Omental fat pad (tissue), 3 donors: ENCODE measurements at regions not wholly inside any gene's neighbourhood (a gene's known extent, or its start where the extent isn't known, plus 50 kb on each side); places are given as distances from the start of the nearest gene placed in this dataset.
A peak's percentile ranks its signal among the peaks of the same experiment; 100 is the strongest.

Experiments used
- ATAC-seq: fragments of 150-250 bp; one replicate; pipeline ENCODE4 v1.9.1; 2016; ENCODE audit warnings: mild to moderate bottlenecking, moderate library complexity; ENCODE audit not compliant: low FRiP score
- DNase-seq: peaks from one replicate; pipeline ENCODE4 v3.0.0-alpha.2; 2019; ENCODE audit warnings: low spot score
- CTCF ChIP-seq, 3 donors: fragments of 450-650 bp; IDR thresholded peaks; one replicate each; pipeline ENCODE4 v1.5.1; 2016 to 2017; ENCODE audit warnings: antibody characterized with exemption in 3 of 3, mild to moderate bottlenecking in 3 of 3, moderate library complexity in 2 of 3

GRCh38 chr14:22482782-22483553 lies 106.1 kb downstream of the DAD1 start:
- ATAC-seq (no peak), DNase-seq (no peak)
- no peak for TF ChIP-seq CTCF (IDR thresholded peaks at IDR 0.05)

- ATAC-seq = no peak
- no peak for DNase-seq
- no peak for TF ChIP-seq CTCF (IDR thresholded peaks at IDR 0.05)
Observed at GRCh38 chr14:22482085-22482694, 106.8 kb downstream of the DAD1 start.

- TF ChIP-seq CTCF (IDR thresholded peaks at IDR 0.05) = no peak
- DNase-seq = no peak
- no peak for ATAC-seq
Observed at GRCh38 chr14:22481546-22481945, 107.5 kb downstream of the DAD1 start.

GRCh38 chr14:22479776-22480464 lies 109.1 kb downstream of the DAD1 start:
- ATAC-seq (no peak), DNase-seq (no peak)
- no peak for TF ChIP-seq CTCF (IDR thresholded peaks at IDR 0.05)

GRCh38 chr14:22479132-22479531 lies 109.9 kb downstream of the DAD1 start:
- DNase-seq = no peak
- TF ChIP-seq CTCF (IDR thresholded peaks at IDR 0.05) = no peak
- ATAC-seq = no peak

GRCh38 chr14:22478670-22479069 lies 110.4 kb downstream of the DAD1 start:
- DNase-seq = no peak

More at GRCh38 chr14:22478670-22479069, 110.4 kb downstream of the DAD1 start:
- peak; percentile 58 for ATAC-seq
- TF ChIP-seq CTCF (IDR thresholded peaks at IDR 0.05) = no peak
